Activated effector memory CD4-positive, alpha-beta T cell treated with Interleukin-2 at 50 U/mL for 16 hours (primary cell): ENCODE measurements at regions not wholly inside any gene's neighbourhood (a gene's known extent, or its start where the extent isn't known, plus 50 kb on each side); places are given as distances from the start of the nearest gene placed in this dataset.

Experiments
- DNase-seq: peaks from one replicate; pipeline ENCODE4 v3.0.0-alpha.2; 2020

- DNase-seq, result no peak
Observed at GRCh38 chr2:180734382-180734781, 246.0 kb upstream of the UBE2E3 start.

GRCh38 chr2:180733330-180733729 is 247.1 kb upstream of the UBE2E3 start:
- DNase-seq, result no peak

- DNase-seq, result no peak
Observed at GRCh38 chr2:180732337-180732736, 248.1 kb upstream of the UBE2E3 start.

DNA sequence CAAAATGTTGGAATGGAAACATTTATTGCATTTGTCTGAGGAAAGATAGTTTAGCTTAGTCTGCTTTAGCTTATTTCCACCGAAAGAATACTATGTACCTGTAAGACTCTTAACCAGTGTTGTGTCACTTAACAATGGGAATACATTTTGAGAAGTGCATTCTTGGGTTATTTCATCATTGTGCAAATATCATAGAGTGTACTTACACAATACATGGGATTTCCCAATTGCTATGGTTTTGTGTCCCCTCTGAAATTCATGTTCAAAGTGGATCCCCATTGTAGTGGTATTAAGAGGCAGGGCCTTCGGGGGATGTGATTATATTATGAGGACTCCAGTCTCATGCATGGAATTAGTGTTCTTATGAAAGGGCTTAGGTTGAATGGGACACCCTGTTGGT is 249.4 kb upstream of the UBE2E3 start:
- no peak for DNase-seq

GRCh38 chr2:180728928-180729559 is 251.4 kb upstream of the UBE2E3 start:
- DNase-seq, result no peak

GRCh38 chr2:180723712-180724111 is 256.7 kb upstream of the UBE2E3 start:
- DNase-seq, result no peak

DNA sequence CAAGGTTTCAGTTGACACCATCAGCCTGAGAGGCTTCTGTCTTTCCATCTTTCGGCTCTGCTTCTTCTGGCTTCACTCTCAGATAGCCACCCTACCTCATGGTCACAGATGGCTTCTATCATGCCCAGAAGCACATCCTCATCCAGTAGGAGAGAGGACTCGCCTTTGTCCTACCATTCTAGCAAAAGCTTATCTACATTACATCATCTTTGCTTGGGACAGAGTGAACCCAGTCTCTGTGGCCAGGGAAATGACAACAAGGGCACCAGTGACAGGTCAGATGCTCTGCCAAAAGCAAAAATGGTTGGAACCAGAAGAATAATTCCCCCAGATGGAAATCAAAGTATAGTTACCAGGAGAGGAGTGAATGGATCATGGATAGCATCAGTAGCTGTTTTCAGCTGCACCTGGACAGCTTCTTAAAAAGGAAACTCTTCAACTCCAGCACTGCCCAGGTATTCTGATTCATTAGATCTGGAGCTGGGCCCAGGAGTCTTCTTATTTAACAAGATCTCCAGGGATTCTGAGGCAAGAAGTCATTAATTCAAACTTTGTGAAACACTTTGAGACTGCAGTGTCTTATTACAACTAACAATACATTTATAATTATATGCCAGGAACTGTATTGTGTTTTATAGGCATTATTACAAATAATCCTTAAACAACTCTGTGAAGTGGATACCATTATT is 257.7 kb upstream of the UBE2E3 start:
- DNase-seq, result no peak

GRCh38 chr2:180720829-180721228 is 259.6 kb upstream of the UBE2E3 start:
- DNase-seq, result no peak

DNA sequence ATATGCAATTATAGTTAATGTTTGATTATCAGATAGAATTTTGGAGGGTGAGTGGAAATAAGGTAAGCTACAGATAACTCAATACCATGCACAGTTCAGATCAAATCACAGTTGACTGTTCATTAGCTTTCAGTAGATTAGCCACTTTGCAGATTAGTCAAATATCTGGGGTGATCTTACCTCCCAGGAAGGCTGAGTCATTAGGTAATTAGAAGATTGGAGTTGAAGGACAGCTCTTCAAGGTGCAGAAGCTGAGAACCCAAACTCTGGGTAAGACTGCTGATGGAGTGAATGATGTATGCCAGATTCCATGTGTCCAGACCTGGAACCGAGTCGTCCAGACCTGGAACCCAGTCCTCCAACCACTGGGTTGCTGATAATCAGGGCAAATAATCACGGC is 262.8 kb upstream of the UBE2E3 start:
- no peak for DNase-seq

- DNase-seq, result no peak
Observed at GRCh38 chr2:180716186-180717180, 263.9 kb upstream of the UBE2E3 start.

- no peak for DNase-seq
Observed at GRCh38 chr2:180715044-180715443, 265.4 kb upstream of the UBE2E3 start.

DNA sequence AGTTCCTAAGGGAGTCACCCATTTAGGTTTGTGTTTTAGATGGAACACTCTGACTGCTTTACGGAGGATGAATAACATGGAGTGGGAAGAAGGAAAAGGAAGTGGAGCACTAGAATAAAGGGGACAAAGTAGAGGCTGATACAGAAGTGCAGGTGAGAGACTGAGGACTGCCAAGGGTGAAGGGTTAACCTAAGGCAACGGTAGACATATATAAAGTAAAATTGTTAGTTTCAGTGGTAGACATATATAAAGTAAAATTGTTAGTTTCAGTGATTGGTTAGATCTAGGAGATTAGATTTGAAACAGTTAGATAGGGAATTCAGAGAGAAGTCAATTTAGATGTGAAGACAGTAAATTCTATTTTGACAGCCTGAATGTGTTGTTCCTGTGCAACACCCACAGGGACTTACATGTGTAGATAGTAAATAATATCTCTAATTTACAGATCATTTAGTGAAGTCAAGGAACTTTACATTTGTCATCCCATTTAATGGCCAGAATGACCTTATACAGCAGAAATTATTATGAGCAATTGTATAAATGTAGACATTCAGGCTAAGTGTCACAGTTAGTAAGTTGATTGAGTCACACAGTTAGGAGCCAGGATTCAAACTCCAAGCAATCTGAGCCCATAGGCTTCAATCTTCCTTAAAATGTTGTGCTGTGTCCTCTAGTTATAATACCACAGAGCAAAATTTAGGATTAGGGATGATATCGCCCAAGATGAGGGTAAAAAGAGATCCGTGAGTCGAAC is 270.8 kb upstream of the UBE2E3 start:
- DNase-seq, result no peak

DNA sequence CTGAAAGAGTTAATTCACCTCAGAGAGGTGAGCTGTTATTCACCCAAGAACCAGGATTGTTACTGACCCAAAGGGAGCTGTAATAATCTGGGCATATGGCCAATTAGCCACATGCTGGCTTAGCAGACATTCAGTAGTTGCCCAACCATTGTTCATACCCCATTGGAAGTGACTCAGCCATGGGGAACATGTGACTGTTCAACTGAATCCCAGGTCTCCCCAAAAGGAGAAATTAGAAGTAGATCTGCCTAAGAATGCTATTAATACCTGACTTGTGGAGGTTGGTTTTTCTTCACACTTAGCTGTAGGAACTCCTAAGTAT is 272.6 kb upstream of the UBE2E3 start:
- DNase-seq, result no peak

GRCh38 chr2:180707175-180707883 is 273.1 kb upstream of the UBE2E3 start:
- no peak for DNase-seq

DNA sequence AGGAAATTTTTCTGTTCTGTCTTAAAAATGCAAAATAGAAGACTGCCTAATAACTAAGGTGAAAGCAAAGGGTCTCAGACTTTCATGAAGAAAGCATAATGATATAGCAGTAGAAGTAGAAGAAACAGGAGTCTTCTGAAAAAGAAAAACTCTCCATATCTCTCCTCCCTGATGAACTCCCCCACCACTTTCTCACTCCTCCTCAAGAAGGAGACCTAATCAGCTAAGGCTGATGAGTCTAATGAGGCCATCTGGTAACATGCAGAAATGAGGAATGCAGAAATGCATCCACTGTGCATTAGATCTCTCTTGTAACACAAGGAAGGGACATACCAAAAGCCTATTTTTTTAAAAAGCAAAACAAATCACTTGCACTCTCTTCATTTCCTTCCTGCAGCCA is 273.7 kb upstream of the UBE2E3 start:
- DNase-seq, result no peak

GRCh38 chr2:180705551-180705950 is 274.9 kb upstream of the UBE2E3 start:
- DNase-seq, result no peak

- DNase-seq, result no peak
Observed at GRCh38 chr2:180705122-180705521, 275.3 kb upstream of the UBE2E3 start.

GRCh38 chr2:180699657-180700361 is 280.6 kb upstream of the UBE2E3 start:
- DNase-seq, result no peak

GRCh38 chr2:180698668-180699067 is 281.7 kb upstream of the UBE2E3 start:
- no peak for DNase-seq

GRCh38 chr2:180695586-180696401 is 284.6 kb upstream of the UBE2E3 start:
- no peak for DNase-seq
